ENCODE measurements at regions not wholly inside any gene's neighbourhood (a gene's known extent, or its start where the extent isn't known, plus 50 kb on each side); places are given as distances from the start of the nearest gene placed in this dataset.

DNA sequence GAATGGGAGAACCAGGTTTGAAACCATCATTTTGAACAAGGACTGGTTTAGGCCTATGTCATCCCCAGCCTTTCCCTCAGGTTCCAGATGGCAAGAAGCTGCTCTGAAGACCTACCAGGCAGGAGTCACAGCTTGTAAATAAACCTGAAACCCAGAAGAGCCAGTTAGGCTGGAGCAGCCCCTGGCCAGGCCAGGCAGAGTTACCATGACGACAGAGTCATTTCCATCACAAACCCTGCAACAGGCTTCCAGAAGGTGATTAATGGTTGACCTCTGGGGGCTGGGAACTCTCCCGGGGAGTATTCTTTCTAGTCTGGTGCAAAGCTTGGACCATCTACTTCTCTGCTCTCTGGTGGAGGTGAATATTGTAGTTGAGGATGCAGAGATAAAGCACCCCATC is 164.1 kb upstream of the NCAM1 start:
- H3K27ac ChIP-seq (ENCODE audit: insufficient read depth, low read depth, low read length, poor library complexity, severe bottlenecking) = peak overlapping the region; percentile 53
- H3K4me1 ChIP-seq (ENCODE audit: control insufficient read depth, insufficient read depth, low read length) = peaks cover 24% of the 10 kb centered on the region
- H3K36me3 ChIP-seq (ENCODE audit: control insufficient read depth, insufficient read depth, low read length) = no peaks in the 10 kb centered on the region
- H3K9me3 ChIP-seq (ENCODE audit: control insufficient read depth, low read length) = no peaks in the 10 kb centered on the region
- WGBS, 2 experiments = 9 to 12% methylated on average over 2 of the region's 2 CpGs
- H3K4me3 ChIP-seq (ENCODE audit: insufficient read depth, low read depth, low read length) = no peak overlapping the region
- H3K27me3 ChIP-seq (ENCODE audit: control insufficient read depth, insufficient read depth, low read length, poor library complexity, severe bottlenecking) = no peaks in the 10 kb centered on the region

DNA sequence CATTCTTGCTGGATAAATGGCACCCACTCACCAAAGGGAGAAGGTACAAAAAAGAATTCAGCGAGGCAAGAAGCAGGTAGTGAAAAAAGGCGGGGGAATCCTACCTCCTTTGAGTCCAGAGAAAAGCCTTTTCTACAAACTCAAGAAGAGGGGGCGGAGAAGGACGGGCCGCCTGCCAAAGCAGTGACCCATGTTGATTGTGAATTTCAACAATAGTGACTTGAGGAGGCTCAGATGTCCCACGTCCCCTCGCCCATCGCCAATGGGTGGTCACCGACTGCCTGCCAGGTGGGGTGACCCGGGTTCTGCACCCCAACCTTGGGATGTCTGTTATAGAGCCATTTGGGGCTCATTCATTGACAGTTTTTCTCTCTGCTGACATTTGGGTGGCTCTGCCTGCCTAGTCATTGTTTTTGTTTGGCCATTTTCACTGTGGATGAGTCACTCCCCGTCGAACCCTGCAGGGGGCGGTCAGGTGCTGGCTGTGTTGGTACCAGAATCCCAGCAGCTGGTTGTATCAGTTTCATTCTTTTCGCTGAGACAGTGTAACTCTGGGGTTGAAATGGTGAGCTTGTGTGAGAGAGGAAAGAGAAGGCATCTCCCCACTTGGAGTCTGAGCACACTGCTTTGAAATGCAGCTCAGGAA is 163.4 kb upstream of the NCAM1 start:
- Histone ChIP-seq H3K4me3 (ENCODE audit: insufficient read depth, low read depth, low read length) (no peak overlapping the region), H3K27ac (ENCODE audit: insufficient read depth, low read depth, low read length, poor library complexity, severe bottlenecking) (peak overlapping the region; percentile 53), H3K4me1 (ENCODE audit: control insufficient read depth, insufficient read depth, low read length) (peaks cover 24% of the 10 kb centered on the region), H3K36me3 (ENCODE audit: control insufficient read depth, insufficient read depth, low read length) (no peaks in the 10 kb centered on the region), H3K27me3 (ENCODE audit: control insufficient read depth, insufficient read depth, low read length, poor library complexity, severe bottlenecking) (no peaks in the 10 kb centered on the region), H3K9me3 (ENCODE audit: control insufficient read depth, low read length) (no peaks in the 10 kb centered on the region)
- 44 to 51% methylated on average over 14 of the region's 14 CpGs for WGBS, 2 experiments

DNA sequence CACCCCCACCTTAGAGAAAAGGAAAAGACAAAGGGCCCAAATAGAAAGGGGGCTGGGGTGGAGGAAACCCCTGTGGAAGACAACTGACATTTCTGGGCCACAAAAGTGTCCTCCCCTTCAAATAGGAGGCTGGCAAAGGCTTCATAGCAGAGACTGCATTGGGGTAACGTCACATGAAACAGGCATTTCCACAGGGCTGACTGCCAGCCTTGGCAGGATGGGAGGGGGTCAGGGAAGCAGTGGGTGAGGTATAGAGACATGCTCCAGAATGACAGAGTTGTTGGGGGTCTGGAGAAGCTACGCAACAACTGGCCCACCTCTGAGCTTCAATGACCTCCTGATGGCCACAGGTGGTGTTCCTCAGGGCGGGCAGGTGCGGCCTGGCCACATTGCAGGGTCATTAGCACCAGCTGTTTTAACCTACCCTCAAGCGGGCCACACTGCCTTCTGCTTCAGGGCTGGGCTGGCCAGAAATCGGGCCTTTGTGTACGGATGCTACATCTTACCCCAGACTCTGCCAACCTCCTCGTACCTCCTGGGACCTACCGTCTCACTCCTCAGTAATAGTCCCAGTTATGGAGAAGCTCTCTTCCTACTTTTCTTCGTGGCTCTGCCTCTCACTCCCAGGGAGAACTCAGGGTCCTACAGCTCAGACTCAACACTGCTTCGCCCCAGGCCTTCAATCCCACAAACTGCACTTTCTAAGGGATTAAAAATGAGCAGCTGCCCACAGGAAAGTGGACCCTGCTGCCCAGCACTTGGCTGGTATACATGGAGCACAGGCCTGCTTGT is 160.0 kb upstream of the NCAM1 start:
- H3K27me3 ChIP-seq (ENCODE audit: control insufficient read depth, insufficient read depth, low read length, poor library complexity, severe bottlenecking) = no peaks in the 10 kb centered on the region
- H3K4me1 ChIP-seq (ENCODE audit: control insufficient read depth, insufficient read depth, low read length) = peaks cover 19% of the 10 kb centered on the region
- WGBS, 2 experiments = 90% methylated on average over 11 of the region's 11 CpGs
- H3K4me3 ChIP-seq (ENCODE audit: insufficient read depth, low read depth, low read length) = no peak overlapping the region
- H3K27ac ChIP-seq (ENCODE audit: insufficient read depth, low read depth, low read length, poor library complexity, severe bottlenecking) = no peak overlapping the region
- no peaks in the 10 kb centered on the region for H3K9me3 ChIP-seq (ENCODE audit: control insufficient read depth, low read length)
- H3K36me3 ChIP-seq (ENCODE audit: control insufficient read depth, insufficient read depth, low read length) = no peaks in the 10 kb centered on the region

DNA sequence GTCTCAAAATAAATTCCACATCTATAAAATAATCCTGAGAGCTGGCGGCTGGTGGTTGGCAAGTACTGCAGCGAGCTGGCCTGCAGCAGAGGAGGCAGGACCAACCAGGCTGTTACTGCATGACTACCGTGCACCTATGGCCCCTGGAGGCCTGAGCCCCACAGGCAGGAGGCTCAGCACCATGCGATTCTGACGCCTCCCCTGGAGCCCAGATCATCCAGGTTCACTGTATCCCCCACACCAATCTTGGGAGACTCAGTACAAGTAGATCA is 159.5 kb upstream of the NCAM1 start:
- H3K27ac ChIP-seq (ENCODE audit: insufficient read depth, low read depth, low read length, poor library complexity, severe bottlenecking) = no peak overlapping the region
- 74 to 77% methylated on average over 5 of the region's 5 CpGs for WGBS, 2 experiments
- H3K9me3 ChIP-seq (ENCODE audit: control insufficient read depth, low read length) = no peaks in the 10 kb centered on the region
- H3K27me3 ChIP-seq (ENCODE audit: control insufficient read depth, insufficient read depth, low read length, poor library complexity, severe bottlenecking) = no peaks in the 10 kb centered on the region
- peaks cover 17% of the 10 kb centered on the region for H3K4me1 ChIP-seq (ENCODE audit: control insufficient read depth, insufficient read depth, low read length)
- H3K36me3 ChIP-seq (ENCODE audit: control insufficient read depth, insufficient read depth, low read length) = no peaks in the 10 kb centered on the region
- no peak overlapping the region for H3K4me3 ChIP-seq (ENCODE audit: insufficient read depth, low read depth, low read length)

DNA sequence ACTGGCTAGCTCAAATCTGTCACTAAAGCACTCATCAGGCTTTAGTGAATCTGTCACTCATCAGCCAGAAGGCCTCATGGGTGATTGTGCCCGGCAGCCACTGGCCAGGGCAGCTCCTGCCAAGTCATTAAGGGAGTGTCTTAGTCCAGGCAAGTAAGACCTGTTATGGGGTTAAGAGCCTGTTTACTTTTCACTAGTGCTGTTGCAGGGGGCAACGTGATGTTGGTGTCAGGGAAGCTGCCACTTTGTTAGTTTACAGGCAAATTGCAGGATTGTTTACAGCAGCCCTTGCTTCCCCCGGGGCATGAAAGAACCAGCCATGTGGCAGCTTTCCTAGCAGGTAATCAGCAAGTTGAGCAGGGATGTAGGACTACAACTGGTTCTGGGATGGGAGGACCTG is 155.6 kb upstream of the NCAM1 start:
- no peaks in the 10 kb centered on the region for H3K36me3 ChIP-seq (ENCODE audit: control insufficient read depth, insufficient read depth, low read length)
- H3K4me3 ChIP-seq (ENCODE audit: insufficient read depth, low read depth, low read length) = no peak overlapping the region
- WGBS, 2 experiments = 48 to 49% methylated on average over 3 of the region's 3 CpGs
- no peak overlapping the region for H3K27ac ChIP-seq (ENCODE audit: insufficient read depth, low read depth, low read length, poor library complexity, severe bottlenecking)
- H3K4me1 ChIP-seq (ENCODE audit: control insufficient read depth, insufficient read depth, low read length) = peaks cover 11% of the 10 kb centered on the region
- H3K9me3 ChIP-seq (ENCODE audit: control insufficient read depth, low read length) = no peaks in the 10 kb centered on the region
- H3K27me3 ChIP-seq (ENCODE audit: control insufficient read depth, insufficient read depth, low read length, poor library complexity, severe bottlenecking) = no peaks in the 10 kb centered on the region

DNA sequence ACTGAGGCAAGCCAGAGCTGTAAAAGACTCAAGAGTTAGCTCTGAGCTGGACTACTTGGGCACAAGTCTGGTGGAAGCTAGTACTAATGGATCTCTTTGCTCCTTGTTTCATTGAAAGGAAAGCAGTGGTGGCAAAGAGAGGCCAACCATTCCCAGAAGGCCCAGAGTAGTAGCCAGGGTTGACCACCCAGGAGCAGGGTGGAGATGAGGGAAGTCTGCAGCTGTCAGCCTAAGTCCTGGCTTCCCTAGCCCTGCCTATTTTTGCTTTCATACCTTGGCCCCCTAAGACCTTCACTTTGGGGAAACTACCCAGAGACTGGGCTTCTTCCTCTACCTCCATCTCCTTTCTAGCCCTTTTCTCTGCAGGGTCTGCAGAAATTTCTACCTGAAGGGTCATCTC is 155.0 kb upstream of the NCAM1 start:
- H3K9me3 ChIP-seq (ENCODE audit: control insufficient read depth, low read length) = no peaks in the 10 kb centered on the region
- no peak overlapping the region for H3K4me3 ChIP-seq (ENCODE audit: insufficient read depth, low read depth, low read length)
- H3K27ac ChIP-seq (ENCODE audit: insufficient read depth, low read depth, low read length, poor library complexity, severe bottlenecking) = no peak overlapping the region
- no peaks in the 10 kb centered on the region for H3K36me3 ChIP-seq (ENCODE audit: control insufficient read depth, insufficient read depth, low read length)
- H3K27me3 ChIP-seq (ENCODE audit: control insufficient read depth, insufficient read depth, low read length, poor library complexity, severe bottlenecking) = no peaks in the 10 kb centered on the region
- H3K4me1 ChIP-seq (ENCODE audit: control insufficient read depth, insufficient read depth, low read length) = peaks cover 11% of the 10 kb centered on the region

DNA sequence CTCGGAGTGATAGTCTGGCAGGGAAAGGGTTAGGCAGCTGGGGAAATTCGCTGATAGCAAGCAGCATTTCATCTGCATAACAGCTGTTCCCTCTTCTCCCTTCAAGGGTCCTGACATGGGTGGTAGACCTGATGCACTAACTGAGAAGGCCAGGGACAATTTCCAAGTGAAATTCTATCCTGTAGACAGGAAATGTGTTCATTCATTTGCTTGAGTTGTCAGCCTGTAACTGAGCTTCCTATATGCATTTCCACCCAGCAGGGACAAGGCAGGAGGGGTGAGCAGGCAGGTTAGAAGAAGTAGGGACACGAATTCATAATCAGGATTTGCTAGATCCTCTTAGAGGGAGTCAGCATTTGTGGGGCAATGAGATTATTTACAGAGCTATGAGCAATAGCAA is 154.3 kb upstream of the NCAM1 start:
- Histone ChIP-seq H3K4me3 (ENCODE audit: insufficient read depth, low read depth, low read length) (no peak overlapping the region), H3K36me3 (ENCODE audit: control insufficient read depth, insufficient read depth, low read length) (no peaks in the 10 kb centered on the region), H3K27ac (ENCODE audit: insufficient read depth, low read depth, low read length, poor library complexity, severe bottlenecking) (no peak overlapping the region), H3K27me3 (ENCODE audit: control insufficient read depth, insufficient read depth, low read length, poor library complexity, severe bottlenecking) (no peaks in the 10 kb centered on the region), H3K4me1 (ENCODE audit: control insufficient read depth, insufficient read depth, low read length) (peaks cover 11% of the 10 kb centered on the region), H3K9me3 (ENCODE audit: control insufficient read depth, low read length) (no peaks in the 10 kb centered on the region)
- WGBS, 2 experiments = 32 to 37% methylated on average over 3 of the region's 3 CpGs

DNA sequence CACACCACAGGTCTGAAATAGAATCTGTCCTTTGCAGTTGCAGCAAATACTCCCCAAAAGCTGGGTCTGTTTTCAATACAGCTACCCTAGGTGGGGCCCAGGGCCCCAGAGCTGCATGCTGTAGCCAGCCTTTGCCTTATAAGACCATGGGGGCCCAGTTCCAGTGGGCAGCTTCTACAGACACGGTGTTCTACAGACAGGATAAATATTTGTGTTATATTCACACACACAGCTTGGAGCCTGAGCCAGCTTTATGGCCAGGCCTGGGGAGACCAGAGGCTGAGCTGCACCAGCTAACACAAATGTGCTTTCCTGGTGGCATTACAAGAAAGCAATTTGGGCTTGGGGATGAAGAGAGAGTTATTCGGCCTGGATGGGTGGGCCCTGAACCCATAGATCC is 151.8 kb upstream of the NCAM1 start:
- Histone ChIP-seq H3K36me3 (ENCODE audit: control insufficient read depth, insufficient read depth, low read length) (no peaks in the 10 kb centered on the region), H3K27ac (ENCODE audit: insufficient read depth, low read depth, low read length, poor library complexity, severe bottlenecking) (no peak overlapping the region), H3K27me3 (ENCODE audit: control insufficient read depth, insufficient read depth, low read length, poor library complexity, severe bottlenecking) (no peaks in the 10 kb centered on the region), H3K4me1 (ENCODE audit: control insufficient read depth, insufficient read depth, low read length) (peaks cover 11% of the 10 kb centered on the region), H3K4me3 (ENCODE audit: insufficient read depth, low read depth, low read length) (no peak overlapping the region), H3K9me3 (ENCODE audit: control insufficient read depth, low read length) (no peaks in the 10 kb centered on the region)
- WGBS, 2 experiments = 86 to 93% methylated on average over 1 to 2 of the region's 2 CpGs

DNA sequence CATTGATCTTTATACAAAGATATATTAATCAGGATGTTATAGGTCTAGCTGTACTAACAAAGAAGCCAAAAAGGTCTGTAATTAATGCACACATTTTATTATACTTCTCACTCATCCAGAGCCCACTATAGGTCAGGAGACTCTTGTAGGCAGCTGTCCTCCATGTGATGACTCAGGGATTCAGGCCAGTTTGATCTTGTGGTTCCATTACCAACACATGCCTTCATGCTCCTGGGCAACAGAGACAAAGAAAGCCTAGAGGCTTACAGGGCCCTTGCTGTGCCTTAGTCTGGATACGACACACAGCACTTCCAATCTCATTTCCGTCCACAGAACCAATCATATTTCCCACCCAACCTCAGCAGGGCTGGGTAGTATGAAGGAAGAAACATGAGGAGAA is 150.3 kb upstream of the NCAM1 start:
- H3K9me3 ChIP-seq (ENCODE audit: control insufficient read depth, low read length) = no peaks in the 10 kb centered on the region
- H3K4me1 ChIP-seq (ENCODE audit: control insufficient read depth, insufficient read depth, low read length) = peaks cover 11% of the 10 kb centered on the region
- no peaks in the 10 kb centered on the region for H3K27me3 ChIP-seq (ENCODE audit: control insufficient read depth, insufficient read depth, low read length, poor library complexity, severe bottlenecking)
- no peak overlapping the region for H3K4me3 ChIP-seq (ENCODE audit: insufficient read depth, low read depth, low read length)
- no peak overlapping the region for H3K27ac ChIP-seq (ENCODE audit: insufficient read depth, low read depth, low read length, poor library complexity, severe bottlenecking)
- WGBS, 2 experiments = 50 to 83% methylated on average over 1 to 2 of the region's 2 CpGs
- H3K36me3 ChIP-seq (ENCODE audit: control insufficient read depth, insufficient read depth, low read length) = no peaks in the 10 kb centered on the region

DNA sequence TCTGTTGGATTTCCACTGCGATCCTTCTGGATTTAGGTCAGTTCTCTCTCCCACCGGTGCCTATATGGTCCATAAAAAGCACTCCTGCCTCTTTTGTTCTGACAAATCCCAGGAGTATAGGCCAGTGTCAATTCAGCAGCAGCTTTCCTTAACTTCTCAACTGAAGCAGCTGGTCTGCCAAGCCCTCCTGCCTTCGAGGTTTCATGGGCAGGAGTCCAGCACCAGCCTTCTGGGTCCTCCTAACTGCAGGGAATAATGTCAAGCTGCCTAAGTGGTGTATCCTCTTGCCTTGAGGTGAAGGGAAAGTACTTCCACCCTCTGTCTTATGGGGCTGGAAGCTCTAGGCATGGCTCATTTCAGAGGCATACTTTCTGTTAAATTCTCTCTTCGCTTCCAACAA is 149.4 kb upstream of the NCAM1 start:
- Histone ChIP-seq H3K4me1 (ENCODE audit: control insufficient read depth, insufficient read depth, low read length) (peaks cover 8% of the 10 kb centered on the region), H3K36me3 (ENCODE audit: control insufficient read depth, insufficient read depth, low read length) (no peaks in the 10 kb centered on the region), H3K27ac (ENCODE audit: insufficient read depth, low read depth, low read length, poor library complexity, severe bottlenecking) (no peak overlapping the region), H3K4me3 (ENCODE audit: insufficient read depth, low read depth, low read length) (no peak overlapping the region), H3K9me3 (ENCODE audit: control insufficient read depth, low read length) (no peaks in the 10 kb centered on the region), H3K27me3 (ENCODE audit: control insufficient read depth, insufficient read depth, low read length, poor library complexity, severe bottlenecking) (no peaks in the 10 kb centered on the region)
- 91 to 93% methylated on average over 4 of the region's 4 CpGs for WGBS, 2 experiments
